ENCODE measurements at regions not wholly inside any gene's neighbourhood (a gene's known extent, or its start where the extent isn't known, plus 50 kb on each side); places are given as distances from the start of the nearest gene placed in this dataset.
"Not testable (repeated sequence)": the region's sequence is repeated elsewhere in the genome, so short reads cannot be mapped to it uniquely, and the experiment has no call there.

DNA sequence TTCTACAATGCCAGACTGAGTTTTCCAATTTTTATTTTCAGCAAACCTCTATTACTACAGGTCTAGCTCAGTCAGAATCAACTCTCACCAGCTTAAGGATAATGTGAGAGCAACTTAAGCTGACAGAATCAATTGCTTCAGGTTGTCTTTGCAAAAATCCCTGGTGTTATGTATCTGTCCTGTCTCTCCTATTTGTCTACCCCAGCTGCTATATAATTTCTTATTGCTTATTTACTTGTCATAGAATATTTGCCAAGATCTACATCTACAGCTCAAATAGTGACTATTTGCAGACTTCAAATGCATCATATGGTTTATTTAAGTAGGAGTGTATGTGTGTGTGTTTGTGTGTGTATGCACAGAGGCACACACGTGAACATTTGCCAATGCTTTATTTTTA, 54.1 kb downstream of the FOXG1 start:
- no peak for DNase-seq

DNA sequence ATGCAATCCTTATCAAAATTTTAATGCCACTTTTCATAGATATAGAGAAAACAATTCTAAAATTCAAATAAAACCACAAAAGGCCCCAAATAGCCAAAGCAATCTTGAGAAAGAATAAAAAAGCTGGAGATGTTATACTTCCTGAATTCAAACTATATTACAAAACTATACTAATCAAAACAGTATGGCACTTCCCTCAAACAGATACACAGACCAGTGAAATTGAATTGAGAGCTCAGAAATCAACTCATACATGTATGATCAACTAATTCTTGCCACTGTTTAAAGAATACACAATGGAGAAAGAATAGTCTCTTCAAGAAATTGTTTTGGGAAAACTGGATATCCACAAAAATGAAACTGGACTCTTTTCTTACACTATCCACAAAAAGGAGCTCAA, 55.4 kb downstream of the FOXG1 start:
- no peak for DNase-seq

- no peak for DNase-seq
Measured at GRCh38 chr14:28823245-28823644, 56.7 kb downstream of the FOXG1 start.

DNA sequence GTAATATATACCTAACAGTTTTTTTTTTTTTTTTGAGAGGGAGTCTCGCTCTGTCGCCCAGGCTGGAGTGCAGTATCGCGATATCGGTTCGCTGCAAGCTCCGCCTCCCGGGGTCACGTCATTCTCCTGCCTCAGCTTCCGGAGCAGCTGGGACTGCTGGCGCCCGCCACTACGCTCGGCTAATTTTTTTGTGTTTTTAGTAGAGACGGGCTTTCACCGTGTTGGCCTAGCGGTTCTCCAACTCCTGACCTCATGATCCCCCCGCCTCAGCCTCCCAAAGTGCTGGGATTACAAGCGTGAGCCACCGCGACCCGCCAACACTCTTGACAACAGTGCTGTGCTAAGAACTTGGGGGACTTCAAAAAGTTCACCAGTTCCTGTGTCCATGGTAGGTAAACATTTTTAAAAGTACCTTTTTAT, 63.5 kb downstream of the FOXG1 start:
- no peak for DNase-seq

DNA sequence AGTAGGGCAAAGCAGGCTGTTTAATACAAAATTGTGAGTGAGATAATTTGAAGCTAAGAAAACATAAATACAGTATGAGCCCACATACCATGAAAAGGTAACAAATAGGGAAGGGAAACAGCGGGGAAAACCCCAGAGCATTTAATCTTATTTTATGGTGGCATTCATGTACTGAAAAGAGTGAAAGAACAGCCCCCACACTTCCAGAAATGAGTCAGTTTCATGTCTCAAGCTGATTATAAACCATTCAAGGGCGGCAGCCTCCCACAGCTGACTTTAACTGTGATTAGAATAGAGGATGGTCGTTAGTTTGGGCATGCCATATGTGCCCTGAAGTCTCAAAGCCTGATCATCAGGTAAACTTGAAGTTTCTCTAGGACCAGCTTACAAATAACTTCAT, 64.5 kb downstream of the FOXG1 start:
- DNase-seq, result no peak

GRCh38 chr14:28842569-28842968, 76.0 kb downstream of the FOXG1 start:
- not testable (repeated sequence) for DNase-seq

DNA sequence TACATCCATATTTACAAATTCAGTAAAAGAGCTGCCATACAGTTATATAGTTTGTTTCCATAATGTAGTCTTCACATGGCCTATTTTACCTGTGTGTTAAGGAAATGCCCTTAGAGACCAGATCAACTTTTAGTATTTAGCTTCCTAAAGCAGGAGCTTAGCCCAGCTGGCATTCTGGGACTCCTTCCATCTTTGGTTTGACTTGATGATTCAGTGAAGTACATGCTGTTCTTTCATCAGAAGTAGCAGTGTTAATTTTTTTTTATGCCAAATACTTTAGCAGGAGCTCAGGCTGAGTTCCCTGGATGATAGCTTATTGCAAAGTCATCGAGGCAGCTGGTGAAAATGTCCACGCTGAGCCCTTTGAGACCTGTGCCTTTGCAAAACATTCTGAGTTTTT, 101.0 kb downstream of the FOXG1 start:
- no peak for DNase-seq

DNA sequence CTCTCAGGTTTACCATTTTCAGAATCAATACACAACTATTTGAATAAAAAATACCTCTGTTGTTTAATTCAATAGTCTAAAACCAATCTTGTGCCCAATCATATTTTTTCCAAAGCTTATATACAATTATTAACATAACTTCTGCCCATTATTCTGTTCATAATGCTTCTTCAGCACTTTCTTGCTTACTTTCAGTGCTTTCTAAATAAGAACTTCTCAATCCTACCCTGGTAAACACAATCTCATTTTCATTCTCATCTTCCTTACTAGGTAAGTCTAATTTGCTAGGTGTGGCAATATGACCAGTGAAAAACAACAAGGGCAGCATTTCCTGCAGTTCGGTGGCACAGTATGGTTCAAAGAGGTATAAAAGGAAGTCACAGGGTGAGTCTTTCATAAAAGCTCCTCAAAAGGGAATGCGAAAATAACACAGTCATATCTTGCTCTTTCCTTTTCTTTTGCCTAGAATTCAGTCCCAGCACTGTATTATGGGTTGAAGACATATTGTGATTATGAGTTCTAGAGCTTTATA, 103.5 kb downstream of the FOXG1 start:
- DNase-seq, result no peak

GRCh38 chr14:28875934-28876571, 109.5 kb downstream of the FOXG1 start:
- DNase-seq, result no peak

DNA sequence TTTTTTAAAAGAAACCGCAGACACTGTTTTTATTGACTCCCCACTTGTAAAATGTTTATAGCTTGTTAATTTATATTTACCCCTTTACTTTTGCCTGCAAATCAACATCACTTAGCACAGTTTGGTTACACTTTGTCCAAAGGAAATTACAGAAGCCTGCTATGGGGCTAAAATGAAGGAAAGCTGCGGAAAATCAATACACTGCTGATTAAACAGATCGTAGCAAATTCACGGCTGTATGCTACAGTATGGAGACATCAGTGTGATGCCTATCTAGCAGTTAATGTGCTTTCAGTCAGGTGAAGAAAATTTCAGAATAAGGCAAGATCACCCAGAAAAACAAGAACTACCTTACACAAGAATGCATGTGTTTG, 110.0 kb downstream of the FOXG1 start:
- DNase-seq, result no peak

GRCh38 chr14:28877923-28878322, 111.3 kb downstream of the FOXG1 start:
- no peak for DNase-seq

DNA sequence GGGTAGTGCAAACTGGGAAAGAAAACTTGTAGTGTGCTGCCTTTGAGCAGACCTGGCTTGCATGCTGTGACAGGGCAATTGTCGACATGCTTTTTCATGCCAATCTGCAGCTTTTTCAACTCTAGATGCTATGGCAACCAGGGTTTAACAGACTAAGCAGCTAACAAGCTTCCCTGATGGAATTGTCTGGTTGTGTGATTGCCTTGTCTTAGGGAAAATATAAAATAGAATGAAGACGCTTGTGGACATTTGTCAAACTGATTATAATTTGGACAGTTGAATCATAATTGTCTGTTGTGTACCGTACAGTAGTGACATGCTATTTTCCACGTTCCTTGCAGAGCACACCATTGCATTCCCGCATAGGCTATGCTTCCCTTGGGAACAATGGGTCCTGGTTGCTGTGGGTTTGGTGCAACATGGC, 113.0 kb downstream of the FOXG1 start:
- DNase-seq, result no peak

- DNase-seq, result no peak
Measured at GRCh38 chr14:28886940-28887339, 120.4 kb downstream of the FOXG1 start.

- DNase-seq, result no peak
Measured at GRCh38 chr14:28895389-28895788, 128.8 kb downstream of the FOXG1 start.

DNA sequence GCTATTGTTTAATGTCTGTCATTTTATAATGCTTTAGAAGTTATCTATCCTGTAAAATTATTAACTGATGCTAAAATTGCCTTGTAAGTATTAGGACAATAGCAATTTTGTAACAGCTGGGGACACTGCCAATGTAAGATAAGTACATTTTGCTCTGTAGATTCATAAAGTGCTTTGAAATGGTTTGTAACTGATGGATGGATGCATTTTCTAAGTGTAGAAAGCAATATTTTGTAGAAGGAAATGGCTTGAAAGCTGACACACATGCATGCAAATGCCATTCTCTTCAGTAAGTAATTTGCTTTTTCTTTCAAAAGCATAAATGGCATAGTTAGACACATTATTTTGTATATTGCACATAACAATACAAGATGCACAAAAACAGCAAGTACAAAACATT, 129.8 kb downstream of the FOXG1 start:
- DNase-seq, result no peak

DNA sequence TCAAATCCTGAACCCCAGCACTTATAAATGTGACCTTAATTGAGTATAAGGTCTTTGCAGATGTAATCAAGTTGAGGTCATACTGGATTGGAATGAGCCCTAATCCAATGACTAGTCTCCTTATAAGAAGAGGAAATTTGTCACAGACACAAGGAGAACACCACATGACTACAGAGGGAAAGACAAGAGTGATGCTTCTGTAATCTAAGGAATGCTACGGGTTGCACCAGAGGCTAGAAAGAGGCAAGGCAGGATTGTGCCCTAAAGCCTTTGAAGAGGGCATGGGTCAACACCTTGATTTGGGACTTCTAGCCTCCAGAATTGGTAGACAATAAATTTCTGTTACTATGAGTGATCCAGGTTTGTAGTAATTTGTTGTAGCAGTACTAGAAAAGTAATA, 135.0 kb downstream of the FOXG1 start:
- DNase-seq, result no peak

GRCh38 chr14:28902930-28903329, 136.3 kb downstream of the FOXG1 start:
- no peak for DNase-seq

DNA sequence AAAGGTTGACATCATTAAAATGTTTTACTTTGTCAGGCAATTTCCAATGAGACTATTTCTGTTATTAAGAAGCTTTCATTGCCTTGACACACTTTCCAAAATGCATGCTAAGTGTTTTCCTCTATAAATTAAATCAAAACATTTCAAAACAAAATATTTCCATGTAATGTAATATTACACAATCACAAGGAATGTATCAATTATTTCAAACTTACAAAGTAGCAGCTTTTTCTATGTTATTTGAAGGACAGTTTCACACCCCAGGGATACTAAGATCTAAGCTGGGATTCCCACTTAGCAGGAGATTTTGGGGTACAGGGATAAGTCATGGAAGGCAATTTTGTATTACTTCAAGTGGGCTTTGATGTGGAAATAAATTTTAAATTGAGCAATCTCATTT, 144.9 kb downstream of the FOXG1 start:
- no peak for DNase-seq

- no peak for DNase-seq
Measured at GRCh38 chr14:28913056-28913455, 146.5 kb downstream of the FOXG1 start.

DNA sequence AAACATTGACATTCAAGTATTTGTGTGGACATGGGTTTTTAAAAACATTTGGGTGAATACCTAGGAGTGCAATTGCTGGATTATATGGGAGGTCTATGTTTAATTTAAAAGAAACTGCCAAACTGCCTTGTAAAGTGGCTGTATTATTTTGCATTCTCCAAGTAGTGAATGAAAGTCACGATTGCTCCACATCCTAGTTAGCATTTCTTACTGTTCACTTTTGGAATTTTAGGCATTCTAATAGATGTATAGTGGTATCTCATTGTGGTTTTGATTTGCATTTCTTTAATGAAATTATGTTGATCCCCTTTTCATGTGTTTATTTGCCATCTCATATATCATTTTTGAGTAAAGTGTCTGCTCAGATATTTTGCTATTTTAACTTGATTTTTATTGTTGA, 159.5 kb downstream of the FOXG1 start:
- no peak for DNase-seq

GRCh38 chr14:28931999-28932398, 165.4 kb downstream of the FOXG1 start:
- DNase-seq, result no peak

GRCh38 chr14:28936601-28937000, 170.0 kb downstream of the FOXG1 start:
- no peak for DNase-seq

DNA sequence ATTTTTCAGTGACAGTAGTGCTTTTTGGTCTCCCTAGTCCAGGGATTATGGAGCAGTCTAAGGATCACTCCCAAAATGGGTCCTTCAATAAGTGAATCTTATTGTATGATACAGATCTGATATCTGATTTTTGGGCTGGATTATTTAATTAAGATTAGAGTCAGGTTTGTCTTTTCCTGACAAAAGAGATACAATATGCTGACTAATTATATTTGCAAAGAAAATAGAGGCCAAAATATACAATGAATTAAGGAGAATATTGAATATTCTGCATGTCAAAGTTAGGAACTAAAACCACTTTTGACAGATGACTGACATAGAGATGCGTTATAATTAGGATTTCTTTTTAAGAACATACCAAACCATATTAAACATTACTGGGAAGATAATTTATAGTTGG, 175.2 kb downstream of the FOXG1 start:
- DNase-seq, result no peak

DNA sequence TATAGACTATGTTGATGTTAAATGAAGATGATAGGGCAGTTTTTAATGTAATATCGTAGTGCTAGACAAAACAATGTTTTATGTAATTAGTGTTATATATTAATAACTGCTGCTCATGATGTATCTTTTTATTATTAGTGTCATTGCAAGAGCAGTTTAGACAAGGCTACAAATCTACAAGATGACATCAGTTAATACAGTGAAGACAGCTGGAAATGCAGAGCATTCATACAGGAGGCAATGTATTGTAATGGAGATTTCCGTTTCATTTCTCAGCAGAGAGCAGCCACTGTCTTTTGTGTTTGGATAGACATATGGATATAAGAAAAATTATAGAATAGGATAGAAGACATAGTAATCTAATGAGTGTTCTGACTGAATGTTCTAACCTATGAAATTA, 178.0 kb downstream of the FOXG1 start:
- no peak for DNase-seq

- no peak for DNase-seq
Measured at GRCh38 chr14:28946267-28946666, 179.7 kb downstream of the FOXG1 start.
